Suprapubic skin (tissue), 4 donors: ENCODE measurements at regions not wholly inside any gene's neighbourhood (a gene's known extent, or its start where the extent isn't known, plus 50 kb on each side); places are given as distances from the start of the nearest gene placed in this dataset.

ENCODE experiments used
- EP300 ChIP-seq: sonication (generic); formaldehyde crosslinking; IDR thresholded peaks from one replicate; pipeline ENCODE4 v1.6.1; 2017; ENCODE audit warnings: antibody characterized with exemption
- POLR2A ChIP-seq, 2 donors: fragments of 450-650 bp; IDR thresholded peaks; one replicate each; pipeline ENCODE4 v1.6.1; 2017; ENCODE audit warnings: antibody characterized with exemption in 2 of 2, mild to moderate bottlenecking in 2 of 2, moderate library complexity in 2 of 2
- POLR2AphosphoS5 ChIP-seq, 3 donors: sonication (generic); formaldehyde crosslinking; IDR thresholded peaks; one replicate each; pipeline ENCODE4 v1.6.1; 2017; ENCODE audit warnings: antibody characterized with exemption in 3 of 3
- TF ChIP-seq, protein P1 (sequence below), 2 donors: fragments of 200-600 bp in 1 of 2; fragments of 450-650 bp in 1 of 2; sonication (generic) in 1 of 2; IDR thresholded peaks; one replicate each; pipeline ENCODE4 v1.5.1; 2016 to 2019; ENCODE audit warnings: antibody characterized with exemption in 2 of 2, mild to moderate bottlenecking in 1 of 2, moderate library complexity in 1 of 2

DNA sequence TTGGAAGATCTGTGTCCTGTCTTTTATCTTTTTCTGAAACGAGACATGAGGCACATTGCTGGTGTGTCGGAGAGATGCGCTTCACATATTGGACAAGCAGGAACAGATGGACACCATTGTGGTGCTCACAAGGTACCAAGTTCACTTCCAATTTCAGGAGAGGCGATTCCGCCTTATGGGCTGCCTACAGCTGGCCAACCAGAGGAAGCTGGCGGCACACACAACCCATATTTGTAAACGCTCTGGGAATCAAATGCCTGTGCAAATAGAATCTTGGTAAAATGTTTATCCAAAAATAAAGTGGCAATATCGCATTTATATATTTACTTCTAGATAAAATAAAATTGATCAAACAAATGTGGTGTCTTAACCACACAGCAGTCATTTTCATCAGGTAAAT is 337.4 kb downstream of the TCERG1L start:
- TF ChIP-seq, protein P1, sequence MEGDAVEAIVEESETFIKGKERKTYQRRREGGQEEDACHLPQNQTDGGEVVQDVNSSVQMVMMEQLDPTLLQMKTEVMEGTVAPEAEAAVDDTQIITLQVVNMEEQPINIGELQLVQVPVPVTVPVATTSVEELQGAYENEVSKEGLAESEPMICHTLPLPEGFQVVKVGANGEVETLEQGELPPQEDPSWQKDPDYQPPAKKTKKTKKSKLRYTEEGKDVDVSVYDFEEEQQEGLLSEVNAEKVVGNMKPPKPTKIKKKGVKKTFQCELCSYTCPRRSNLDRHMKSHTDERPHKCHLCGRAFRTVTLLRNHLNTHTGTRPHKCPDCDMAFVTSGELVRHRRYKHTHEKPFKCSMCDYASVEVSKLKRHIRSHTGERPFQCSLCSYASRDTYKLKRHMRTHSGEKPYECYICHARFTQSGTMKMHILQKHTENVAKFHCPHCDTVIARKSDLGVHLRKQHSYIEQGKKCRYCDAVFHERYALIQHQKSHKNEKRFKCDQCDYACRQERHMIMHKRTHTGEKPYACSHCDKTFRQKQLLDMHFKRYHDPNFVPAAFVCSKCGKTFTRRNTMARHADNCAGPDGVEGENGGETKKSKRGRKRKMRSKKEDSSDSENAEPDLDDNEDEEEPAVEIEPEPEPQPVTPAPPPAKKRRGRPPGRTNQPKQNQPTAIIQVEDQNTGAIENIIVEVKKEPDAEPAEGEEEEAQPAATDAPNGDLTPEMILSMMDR (IDR thresholded peaks at IDR 0.05) = no peak
- TF ChIP-seq POLR2AphosphoS5 (IDR thresholded peaks at IDR 0.05) (no peak), POLR2A (IDR thresholded peaks at IDR 0.05) (no peak), EP300 (no peak)
